H1 (cell line): ENCODE measurements at regions not wholly inside any gene's neighbourhood (a gene's known extent, or its start where the extent isn't known, plus 50 kb on each side); places are given as distances from the start of the nearest gene placed in this dataset.

Source experiments
- BCL11A ChIP-seq, 2 experiments: IDR thresholded peaks; one replicate each; pipeline ENCODE4 v1.6.1; 2011; ENCODE audit warnings: low read depth in 2 of 2, low read length in 2 of 2, mild to moderate bottlenecking in 2 of 2
- CREB1 ChIP-seq: IDR thresholded peaks from 2 replicates; pipeline ENCODE4 v1.6.1; 2012; ENCODE audit warnings: inconsistent platforms
- KDM5A ChIP-seq: fragments of 200-600 bp; IDR thresholded peaks from 2 replicates; pipeline ENCODE4 v1.7.1; 2012; ENCODE audit warnings: mild to moderate bottlenecking, low read length, inconsistent platforms, mixed read lengths
- RAD21 ChIP-seq, 2 experiments: IDR thresholded peaks in 1 of 2; conservative IDR thresholded peaks in 1 of 2; 2 replicates each; pipeline ENCODE4 v1.6.1; 2011; ENCODE audit warnings: low read depth in 2 of 2, low read length in 2 of 2, improper control_type of control experiment in 1 of 2, inconsistent platforms in 1 of 2, mild to moderate bottlenecking in 1 of 2, moderate library complexity in 1 of 2
- SIRT6 ChIP-seq: IDR thresholded peaks from one replicate; pipeline ENCODE4 v1.7.1; 2012; ENCODE audit warnings: low read length, inconsistent platforms
- SUZ12 ChIP-seq: fragments of 200-600 bp; sonication (generic); IDR thresholded peaks from 2 replicates; pipeline ENCODE4 v1.6.1; 2012; ENCODE audit warnings: mild to moderate bottlenecking, inconsistent platforms, low read length, moderate library complexity, mixed read lengths
- ZNF274 ChIP-seq: IDR thresholded peaks from 2 replicates; pipeline ENCODE4 v1.7.0; 2012; ENCODE audit warnings: low read length, borderline replicate concordance; ENCODE audit errors: extremely low read depth

GRCh38 chr1:94323311-94324177 is 86.2 kb upstream of the ARHGAP29 start (continued):
- no peak for TF ChIP-seq KDM5A
- TF ChIP-seq CREB1, result no peak
- no peak for TF ChIP-seq ZNF274
- no peak for TF ChIP-seq SIRT6
- no peak for TF ChIP-seq BCL11A (IDR thresholded peaks at IDR 0.05; ENCODE audit: low read depth in 2 of 2, low read length in 2 of 2)
- TF ChIP-seq SUZ12, result no peak
- no peak for TF ChIP-seq RAD21 (IDR thresholded peaks at IDR 0.05 in 1 of 2, conservative IDR thresholded peaks at IDR 0.05 in 1 of 2; ENCODE audit: low read depth in 2 of 2, low read length in 2 of 2)
- TF ChIP-seq, all 59 proteins: peak for 0
